Prostate gland (tissue), 2 donors: ENCODE measurements at regions not wholly inside any gene's neighbourhood (a gene's known extent, or its start where the extent isn't known, plus 50 kb on each side); places are given as distances from the start of the nearest gene placed in this dataset.

Source experiments
- POLR2A ChIP-seq: fragments of 450-650 bp; IDR thresholded peaks from one replicate; pipeline ENCODE4 v1.6.1; 2016; ENCODE audit warnings: antibody characterized with exemption, mild to moderate bottlenecking
- TF ChIP-seq, protein P1 (sequence below), 4 experiments: fragments of 200-600 bp in 2 of 4; fragments of 450-650 bp in 2 of 4; sonication (generic) in 2 of 4; IDR thresholded peaks; 1 replicate in 3 of 4; 2 replicates in 1 of 4; pipeline ENCODE4 v1.5.1; 2016 to 2019; ENCODE audit warnings: antibody characterized with exemption in 4 of 4, mild to moderate bottlenecking in 2 of 4, moderate library complexity in 2 of 4

DNA sequence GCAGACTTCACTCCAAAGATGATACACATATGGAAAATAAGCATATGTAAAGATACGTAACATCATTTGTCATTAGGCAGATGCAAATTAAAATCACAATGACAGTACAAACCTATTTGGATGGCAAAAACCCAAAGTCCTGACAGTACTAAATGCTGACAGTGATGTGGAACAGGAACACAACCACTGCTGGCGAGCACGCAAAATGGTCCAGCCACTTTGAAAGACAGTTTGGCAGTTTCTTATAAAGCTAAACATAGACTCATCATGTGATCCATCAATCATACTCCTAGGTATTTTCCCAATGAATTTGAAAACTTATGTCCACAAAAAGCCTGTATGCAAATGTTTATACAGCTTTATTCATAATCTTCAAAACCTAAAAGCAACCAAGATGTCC, 200.7 kb downstream of the RAMP3 start:
- TF ChIP-seq POLR2A: no peak
- TF ChIP-seq, protein P1, sequence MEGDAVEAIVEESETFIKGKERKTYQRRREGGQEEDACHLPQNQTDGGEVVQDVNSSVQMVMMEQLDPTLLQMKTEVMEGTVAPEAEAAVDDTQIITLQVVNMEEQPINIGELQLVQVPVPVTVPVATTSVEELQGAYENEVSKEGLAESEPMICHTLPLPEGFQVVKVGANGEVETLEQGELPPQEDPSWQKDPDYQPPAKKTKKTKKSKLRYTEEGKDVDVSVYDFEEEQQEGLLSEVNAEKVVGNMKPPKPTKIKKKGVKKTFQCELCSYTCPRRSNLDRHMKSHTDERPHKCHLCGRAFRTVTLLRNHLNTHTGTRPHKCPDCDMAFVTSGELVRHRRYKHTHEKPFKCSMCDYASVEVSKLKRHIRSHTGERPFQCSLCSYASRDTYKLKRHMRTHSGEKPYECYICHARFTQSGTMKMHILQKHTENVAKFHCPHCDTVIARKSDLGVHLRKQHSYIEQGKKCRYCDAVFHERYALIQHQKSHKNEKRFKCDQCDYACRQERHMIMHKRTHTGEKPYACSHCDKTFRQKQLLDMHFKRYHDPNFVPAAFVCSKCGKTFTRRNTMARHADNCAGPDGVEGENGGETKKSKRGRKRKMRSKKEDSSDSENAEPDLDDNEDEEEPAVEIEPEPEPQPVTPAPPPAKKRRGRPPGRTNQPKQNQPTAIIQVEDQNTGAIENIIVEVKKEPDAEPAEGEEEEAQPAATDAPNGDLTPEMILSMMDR (IDR thresholded peaks at IDR 0.05): no peak
